ENCODE measurements at regions not wholly inside any gene's neighbourhood (a gene's known extent, or its start where the extent isn't known, plus 50 kb on each side); places are given as distances from the start of the nearest gene placed in this dataset.

DNA sequence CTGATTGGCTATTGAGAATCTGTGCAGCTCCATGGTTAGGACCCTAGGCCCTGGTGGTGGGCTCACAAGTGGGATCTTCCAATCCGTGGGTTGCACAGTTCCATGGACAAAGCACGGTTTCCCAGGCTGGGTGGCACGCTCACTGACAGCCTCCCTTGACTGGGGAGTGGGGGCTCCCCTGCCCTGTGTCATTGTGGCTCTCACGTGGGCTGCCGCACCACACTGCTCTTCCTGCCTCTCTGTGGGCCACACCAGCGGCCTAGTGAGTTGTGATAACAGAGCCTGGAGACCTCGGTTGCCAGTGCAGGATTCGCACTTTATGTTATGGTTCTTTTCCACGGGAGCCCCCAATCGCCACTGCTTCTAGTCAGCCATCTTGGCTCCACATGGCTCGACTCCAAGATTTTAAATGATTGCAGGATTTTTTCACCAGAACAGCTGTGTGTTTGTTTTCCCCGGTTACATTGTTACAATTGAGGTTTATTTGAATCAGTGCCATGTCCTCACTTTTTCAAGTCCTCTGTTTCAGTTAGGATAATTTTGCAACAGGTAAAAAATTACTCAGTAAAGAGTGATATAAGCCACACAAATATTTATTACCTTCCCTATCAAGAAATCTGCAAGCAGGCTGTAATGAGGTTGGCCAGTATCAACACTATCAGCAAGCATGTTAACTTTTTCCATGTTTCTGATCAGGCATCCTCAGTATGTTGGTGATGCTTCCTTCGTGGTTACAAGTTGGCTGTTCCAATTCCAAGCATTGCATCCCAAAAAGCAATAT lies 253.8 kb downstream of the ZNF608 start:
- TF ChIP-seq, protein P1, sequence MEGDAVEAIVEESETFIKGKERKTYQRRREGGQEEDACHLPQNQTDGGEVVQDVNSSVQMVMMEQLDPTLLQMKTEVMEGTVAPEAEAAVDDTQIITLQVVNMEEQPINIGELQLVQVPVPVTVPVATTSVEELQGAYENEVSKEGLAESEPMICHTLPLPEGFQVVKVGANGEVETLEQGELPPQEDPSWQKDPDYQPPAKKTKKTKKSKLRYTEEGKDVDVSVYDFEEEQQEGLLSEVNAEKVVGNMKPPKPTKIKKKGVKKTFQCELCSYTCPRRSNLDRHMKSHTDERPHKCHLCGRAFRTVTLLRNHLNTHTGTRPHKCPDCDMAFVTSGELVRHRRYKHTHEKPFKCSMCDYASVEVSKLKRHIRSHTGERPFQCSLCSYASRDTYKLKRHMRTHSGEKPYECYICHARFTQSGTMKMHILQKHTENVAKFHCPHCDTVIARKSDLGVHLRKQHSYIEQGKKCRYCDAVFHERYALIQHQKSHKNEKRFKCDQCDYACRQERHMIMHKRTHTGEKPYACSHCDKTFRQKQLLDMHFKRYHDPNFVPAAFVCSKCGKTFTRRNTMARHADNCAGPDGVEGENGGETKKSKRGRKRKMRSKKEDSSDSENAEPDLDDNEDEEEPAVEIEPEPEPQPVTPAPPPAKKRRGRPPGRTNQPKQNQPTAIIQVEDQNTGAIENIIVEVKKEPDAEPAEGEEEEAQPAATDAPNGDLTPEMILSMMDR (IDR thresholded peaks at IDR 0.05 in 2 of 3, conservative IDR thresholded peaks at IDR 0.05 in 1 of 3; ENCODE audit: borderline replicate concordance in 1 of 3, insufficient read depth in 1 of 3, low read depth in 2 of 3, low read length in 2 of 3), result no peak
- TF ChIP-seq, protein P2, sequence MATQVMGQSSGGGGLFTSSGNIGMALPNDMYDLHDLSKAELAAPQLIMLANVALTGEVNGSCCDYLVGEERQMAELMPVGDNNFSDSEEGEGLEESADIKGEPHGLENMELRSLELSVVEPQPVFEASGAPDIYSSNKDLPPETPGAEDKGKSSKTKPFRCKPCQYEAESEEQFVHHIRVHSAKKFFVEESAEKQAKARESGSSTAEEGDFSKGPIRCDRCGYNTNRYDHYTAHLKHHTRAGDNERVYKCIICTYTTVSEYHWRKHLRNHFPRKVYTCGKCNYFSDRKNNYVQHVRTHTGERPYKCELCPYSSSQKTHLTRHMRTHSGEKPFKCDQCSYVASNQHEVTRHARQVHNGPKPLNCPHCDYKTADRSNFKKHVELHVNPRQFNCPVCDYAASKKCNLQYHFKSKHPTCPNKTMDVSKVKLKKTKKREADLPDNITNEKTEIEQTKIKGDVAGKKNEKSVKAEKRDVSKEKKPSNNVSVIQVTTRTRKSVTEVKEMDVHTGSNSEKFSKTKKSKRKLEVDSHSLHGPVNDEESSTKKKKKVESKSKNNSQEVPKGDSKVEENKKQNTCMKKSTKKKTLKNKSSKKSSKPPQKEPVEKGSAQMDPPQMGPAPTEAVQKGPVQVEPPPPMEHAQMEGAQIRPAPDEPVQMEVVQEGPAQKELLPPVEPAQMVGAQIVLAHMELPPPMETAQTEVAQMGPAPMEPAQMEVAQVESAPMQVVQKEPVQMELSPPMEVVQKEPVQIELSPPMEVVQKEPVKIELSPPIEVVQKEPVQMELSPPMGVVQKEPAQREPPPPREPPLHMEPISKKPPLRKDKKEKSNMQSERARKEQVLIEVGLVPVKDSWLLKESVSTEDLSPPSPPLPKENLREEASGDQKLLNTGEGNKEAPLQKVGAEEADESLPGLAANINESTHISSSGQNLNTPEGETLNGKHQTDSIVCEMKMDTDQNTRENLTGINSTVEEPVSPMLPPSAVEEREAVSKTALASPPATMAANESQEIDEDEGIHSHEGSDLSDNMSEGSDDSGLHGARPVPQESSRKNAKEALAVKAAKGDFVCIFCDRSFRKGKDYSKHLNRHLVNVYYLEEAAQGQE (IDR thresholded peaks at IDR 0.05; ENCODE audit: low read depth), result no peak
- TF ChIP-seq, protein P3, sequence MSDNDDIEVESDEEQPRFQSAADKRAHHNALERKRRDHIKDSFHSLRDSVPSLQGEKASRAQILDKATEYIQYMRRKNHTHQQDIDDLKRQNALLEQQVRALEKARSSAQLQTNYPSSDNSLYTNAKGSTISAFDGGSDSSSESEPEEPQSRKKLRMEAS (IDR thresholded peaks at IDR 0.05), result no peak
- TF ChIP-seq CEBPB (IDR thresholded peaks at IDR 0.05; ENCODE audit: low read depth), result no peak

Measured in HCT116 (cell line).